Uterus (tissue), 3 donors: ENCODE measurements at regions not wholly inside any gene's neighbourhood (a gene's known extent, or its start where the extent isn't known, plus 50 kb on each side); places are given as distances from the start of the nearest gene placed in this dataset.

Source experiments
- DNase-seq, 2 donors: peaks; one replicate each; pipeline ENCODE4 v3.0.0-alpha.2; 2019 to 2020
- H3K27ac ChIP-seq, 2 donors: fragments of 200-600 bp; sonication (generic); 1 replicate in 1 of 2; 2 replicates in 1 of 2; pipeline ENCODE4 v1.5.1; 2016 to 2018
- H3K27me3 ChIP-seq, 2 donors: fragments of 200-600 bp; sonication (generic); one replicate each; pipeline ENCODE4 v1.5.1; 2018 to 2019; ENCODE audit warnings: control low read depth in 1 of 2
- H3K36me3 ChIP-seq, 2 donors: fragments of 200-600 bp; sonication (generic); one replicate each; pipeline ENCODE4 v1.5.1; 2019; ENCODE audit warnings: control low read depth in 1 of 2
- H3K4me1 ChIP-seq, 2 donors: fragments of 200-600 bp; sonication (generic); one replicate each; pipeline ENCODE4 v1.5.1; 2018 to 2019; ENCODE audit warnings: control low read depth in 1 of 2
- H3K4me3 ChIP-seq, 2 donors: fragments of 200-600 bp; sonication (generic); 1 replicate in 1 of 2; 2 replicates in 1 of 2; pipeline ENCODE4 v1.5.1; 2018 to 2019; ENCODE audit warnings: mild to moderate bottlenecking in 1 of 2
- H3K9me3 ChIP-seq, 2 donors: fragments of 200-600 bp; sonication (generic); one replicate each; pipeline ENCODE4 v1.5.1; 2019; ENCODE audit warnings: control low read depth in 1 of 2
- POLR2A ChIP-seq, 2 donors: fragments of 450-650 bp; IDR thresholded peaks; one replicate each; pipeline ENCODE4 v1.6.1; 2016; ENCODE audit warnings: antibody characterized with exemption in 2 of 2, mild to moderate bottlenecking in 1 of 2, moderate library complexity in 1 of 2
- intact Hi-C: fragments of 100-400 bp; cut with DNase I; formaldehyde crosslinking; loops from one replicate; pipeline ENCODE4 v1.15.1; 2023; ENCODE audit warnings: low total_unique reads
- TF ChIP-seq, protein P1 (sequence below), 4 experiments: fragments of 200-600 bp in 2 of 4; fragments of 450-650 bp in 2 of 4; sonication (generic) in 2 of 4; IDR thresholded peaks; one replicate each; pipeline ENCODE4 v1.5.1; 2016 to 2019; ENCODE audit warnings: antibody characterized with exemption in 4 of 4, mild to moderate bottlenecking in 2 of 4, moderate library complexity in 1 of 4
- donor health status: DM: yes; HTN: yes; CAD: no.

- TF ChIP-seq POLR2A (IDR thresholded peaks at IDR 0.05), result no peak
- TF ChIP-seq, protein P1, sequence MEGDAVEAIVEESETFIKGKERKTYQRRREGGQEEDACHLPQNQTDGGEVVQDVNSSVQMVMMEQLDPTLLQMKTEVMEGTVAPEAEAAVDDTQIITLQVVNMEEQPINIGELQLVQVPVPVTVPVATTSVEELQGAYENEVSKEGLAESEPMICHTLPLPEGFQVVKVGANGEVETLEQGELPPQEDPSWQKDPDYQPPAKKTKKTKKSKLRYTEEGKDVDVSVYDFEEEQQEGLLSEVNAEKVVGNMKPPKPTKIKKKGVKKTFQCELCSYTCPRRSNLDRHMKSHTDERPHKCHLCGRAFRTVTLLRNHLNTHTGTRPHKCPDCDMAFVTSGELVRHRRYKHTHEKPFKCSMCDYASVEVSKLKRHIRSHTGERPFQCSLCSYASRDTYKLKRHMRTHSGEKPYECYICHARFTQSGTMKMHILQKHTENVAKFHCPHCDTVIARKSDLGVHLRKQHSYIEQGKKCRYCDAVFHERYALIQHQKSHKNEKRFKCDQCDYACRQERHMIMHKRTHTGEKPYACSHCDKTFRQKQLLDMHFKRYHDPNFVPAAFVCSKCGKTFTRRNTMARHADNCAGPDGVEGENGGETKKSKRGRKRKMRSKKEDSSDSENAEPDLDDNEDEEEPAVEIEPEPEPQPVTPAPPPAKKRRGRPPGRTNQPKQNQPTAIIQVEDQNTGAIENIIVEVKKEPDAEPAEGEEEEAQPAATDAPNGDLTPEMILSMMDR (IDR thresholded peaks at IDR 0.05), result no peak
- no peak overlapping the region for H3K27ac ChIP-seq
- intact Hi-C loops, result no loop called here
- H3K4me3 ChIP-seq, result no peak overlapping the region
- no peaks in the 10 kb centered on the region for H3K36me3 ChIP-seq
- H3K9me3 ChIP-seq, result no peaks in the 10 kb centered on the region
- DNase-seq, result no peak
- no peaks in the 10 kb centered on the region for H3K27me3 ChIP-seq
- H3K4me1 ChIP-seq, result no peaks in the 10 kb centered on the region
These were observed 110.1 kb upstream of the BTG1 start for GRCh38 chr12:92255741-92256140.

GRCh38 chr12:92253301-92253700 is 107.7 kb upstream of the BTG1 start:
- no peaks in the 10 kb centered on the region for H3K4me1 ChIP-seq
- no peaks in the 10 kb centered on the region for H3K36me3 ChIP-seq
- H3K4me3 ChIP-seq, result no peak overlapping the region
- DNase-seq, result no peak
- H3K27me3 ChIP-seq, result no peaks in the 10 kb centered on the region
- no peak overlapping the region for H3K27ac ChIP-seq
- intact Hi-C loops, result no loop called here
- H3K9me3 ChIP-seq, result no peaks in the 10 kb centered on the region
- TF ChIP-seq, protein P1 (IDR thresholded peaks at IDR 0.05), result no peak
- no peak for TF ChIP-seq POLR2A (IDR thresholded peaks at IDR 0.05)

GRCh38 chr12:92248977-92249376 is 103.3 kb upstream of the BTG1 start:
- intact Hi-C loops, result no loop called here
- no peaks in the 10 kb centered on the region for H3K9me3 ChIP-seq
- no peaks in the 10 kb centered on the region for H3K36me3 ChIP-seq
- H3K4me3 ChIP-seq, result no peak overlapping the region
- H3K27ac ChIP-seq, result no peak overlapping the region
- DNase-seq, result no peak
- H3K27me3 ChIP-seq, result no peaks in the 10 kb centered on the region
- TF ChIP-seq POLR2A (IDR thresholded peaks at IDR 0.05), result no peak
- TF ChIP-seq, protein P1 (IDR thresholded peaks at IDR 0.05), result no peak
- H3K4me1 ChIP-seq, result peaks cover 0 to 4% of the 10 kb centered on the region in 2 donors

DNA sequence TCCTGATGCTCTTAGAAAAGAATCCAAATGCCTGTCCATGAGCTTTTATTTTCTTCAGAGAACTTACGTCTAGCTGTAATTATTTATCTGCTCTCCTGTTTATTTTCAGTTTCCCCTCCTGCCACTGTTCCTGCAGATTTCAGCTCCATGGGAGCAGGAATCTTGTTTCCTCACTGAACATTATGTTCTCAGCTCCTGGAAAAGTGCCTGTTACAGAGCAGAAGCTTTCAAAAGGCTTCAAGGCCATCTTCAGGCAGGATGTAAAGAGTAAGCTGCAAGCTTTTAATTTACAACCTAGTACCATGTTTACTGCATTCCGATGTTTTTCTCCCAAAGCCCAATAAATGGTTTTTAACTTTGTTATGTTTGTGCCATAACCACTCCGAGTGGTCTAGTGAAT is 98.4 kb upstream of the BTG1 start:
- Histone ChIP-seq H3K36me3 (no peaks in the 10 kb centered on the region), H3K4me1 (peaks cover 7 to 8% of the 10 kb centered on the region in 2 donors), H3K4me3 (no peak overlapping the region), H3K27ac (peak overlapping the region; percentile 77 to 85), H3K27me3 (no peaks in the 10 kb centered on the region), H3K9me3 (no peaks in the 10 kb centered on the region)
- TF ChIP-seq, protein P1 (IDR thresholded peaks at IDR 0.05), result peak; percentile 24 to 36 (median 29)
- peak in 1 of 2 donors; percentile 37 for TF ChIP-seq POLR2A (IDR thresholded peaks at IDR 0.05)
- peak; percentile 42 to 84 for DNase-seq
- intact Hi-C loops, result no loop called here

DNA sequence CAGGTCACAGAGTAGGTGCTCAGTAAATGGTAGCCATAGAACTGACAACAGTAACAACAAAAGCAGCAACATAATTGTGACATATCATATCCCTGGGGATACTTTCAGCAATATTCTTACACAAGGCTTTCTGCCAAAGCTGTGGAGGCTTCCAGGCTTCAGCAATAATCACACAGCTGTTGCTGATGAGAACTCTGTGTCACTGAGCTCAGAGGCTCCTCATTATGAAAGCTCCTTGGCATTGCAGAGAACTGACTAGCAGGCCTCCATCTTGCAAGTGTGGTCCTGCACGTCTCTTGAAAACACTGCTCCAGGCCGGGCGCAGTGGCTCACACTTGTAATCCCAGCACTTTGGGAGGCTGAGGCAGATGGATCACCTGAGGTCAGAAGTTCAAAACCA is 97.3 kb upstream of the BTG1 start:
- intact Hi-C loops, result no loop called here
- peak overlapping the region; percentile 77 to 85 for H3K27ac ChIP-seq
- DNase-seq, result peak in 1 of 2 donors; percentile 47
- H3K4me3 ChIP-seq, result no peak overlapping the region
- peaks cover 7 to 8% of the 10 kb centered on the region in 2 donors for H3K4me1 ChIP-seq
- no peaks in the 10 kb centered on the region for H3K36me3 ChIP-seq
- no peaks in the 10 kb centered on the region for H3K27me3 ChIP-seq
- no peaks in the 10 kb centered on the region for H3K9me3 ChIP-seq
- TF ChIP-seq POLR2A (IDR thresholded peaks at IDR 0.05), result no peak
- TF ChIP-seq, protein P1 (IDR thresholded peaks at IDR 0.05), result no peak
